ENCODE measurements at regions not wholly inside any gene's neighbourhood (a gene's known extent, or its start where the extent isn't known, plus 50 kb on each side); places are given as distances from the start of the nearest gene placed in this dataset.

DNA sequence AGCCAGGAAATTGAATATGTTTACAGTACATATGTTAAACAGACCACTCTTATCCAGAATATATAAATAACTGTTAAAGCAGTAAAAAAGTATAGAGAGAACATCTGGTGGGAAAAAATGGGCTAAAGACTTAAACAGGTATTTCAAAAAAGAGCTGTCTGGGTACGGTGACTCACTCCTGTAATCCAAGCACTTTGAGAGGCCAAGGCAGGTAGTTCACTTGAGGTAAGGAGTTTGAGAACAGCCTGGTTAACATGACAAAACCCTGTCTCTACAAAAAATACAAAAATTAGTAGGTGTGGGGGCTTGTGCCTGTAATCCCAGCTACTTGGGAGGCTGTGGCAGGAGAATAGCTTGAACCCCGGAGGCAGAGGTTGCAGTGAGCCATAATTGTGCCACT is 171.4 kb upstream of the FSIP2 start:
- no peak for DNase-seq
- Histone ChIP-seq H4K20me1 (ENCODE audit: insufficient read depth, low read length) (no peaks in the 10 kb centered on the region), H3K9ac (ENCODE audit: low read depth, low read length) (no peak overlapping the region), H3K4ac (ENCODE audit: low read depth, low read length) (no peak overlapping the region), H2AK5ac (ENCODE audit: low read depth, low read length) (no peak overlapping the region), H3K4me1 (ENCODE audit: control insufficient read depth, insufficient read depth, low read length) (no peaks in the 10 kb centered on the region), H3K27me3 (ENCODE audit: control insufficient read depth, insufficient read depth, low read length) (no peaks in the 10 kb centered on the region), H3K27ac (ENCODE audit: insufficient read depth, low read length) (no peak overlapping the region), H4K5ac (ENCODE audit: low read depth, low read length) (no peak overlapping the region), H4K8ac (ENCODE audit: low read depth in 2 of 2, low read length in 2 of 2) (no peak overlapping the region), H3K18ac (ENCODE audit: low read depth, low read length) (no peak overlapping the region), H3K14ac (replicated peaks; ENCODE audit: low read depth, low read length) (no peak overlapping the region), H3K4me2 (ENCODE audit: low read depth, low read length) (no peak overlapping the region), H2AK9ac (replicated peaks; ENCODE audit: low read depth, low read length, poor library complexity) (no peak overlapping the region), H2AFZ (replicated peaks; ENCODE audit: low read length, poor library complexity) (no peak overlapping the region), H2BK5ac (ENCODE audit: low read depth, low read length, poor library complexity, severe bottlenecking) (no peak overlapping the region), H2BK15ac (ENCODE audit: low read depth, low read length) (no peak overlapping the region), H4K91ac (ENCODE audit: insufficient read depth, low read depth, low read length) (no peak overlapping the region), H3K4me3 (ENCODE audit: insufficient read depth, low read depth, low read length) (no peak overlapping the region), H3K36me3 (ENCODE audit: control insufficient read depth, insufficient read depth, low read length) (no peaks in the 10 kb centered on the region), H3K9me3 (ENCODE audit: control insufficient read depth, insufficient read depth, low read length) (peaks cover 13% of the 10 kb centered on the region), H3K23ac (ENCODE audit: low read depth, low read length) (no peak overlapping the region), H3K9me1 (ENCODE audit: insufficient read depth, low read length) (no peaks in the 10 kb centered on the region), H3K79me1 (ENCODE audit: low read depth in 1 of 2, low read length in 2 of 2) (no peaks in the 10 kb centered on the region), H2BK20ac (ENCODE audit: low read depth, low read length) (no peak overlapping the region), H3K56ac (ENCODE audit: extremely low read depth, insufficient read depth, low read length) (no peak overlapping the region), H2BK120ac (ENCODE audit: low read depth, low read length) (no peak overlapping the region)
- in situ Hi-C loops (cut with MboI; ENCODE audit: low sequenced_read_pairs) (no loop called here), dilution Hi-C loops (cut with HindIII; ENCODE audit: low sequenced_read_pairs, unreplicated experiment) (no loop called here), intact Hi-C loops (cut with micrococcal nuclease) (no loop called here)
- TF ChIP-seq MXI1 (IDR thresholded peaks at IDR 0.05; ENCODE audit: borderline replicate concordance, low read depth, low read length) (no peak), SMC3 (IDR thresholded peaks at IDR 0.05; ENCODE audit: low read depth, low read length) (no peak), POLR2A (IDR thresholded peaks at IDR 0.05; ENCODE audit: low read depth, low read length) (no peak), RCOR1 (IDR thresholded peaks at IDR 0.05; ENCODE audit: insufficient replicate concordance, low read length) (no peak), BHLHE40 (IDR thresholded peaks at IDR 0.05; ENCODE audit: low read depth, low read length) (no peak), NFE2L2 (IDR thresholded peaks at IDR 0.05; ENCODE audit: low read depth, low read length) (no peak), CTCF (conservative IDR thresholded peaks at IDR 0.05; ENCODE audit: low read depth, low read length) (no peak), RAD21 (IDR thresholded peaks at IDR 0.05; ENCODE audit: low read length) (no peak), CEBPB (IDR thresholded peaks at IDR 0.05; ENCODE audit: low read depth, low read length) (no peak), ELK1 (IDR thresholded peaks at IDR 0.05; ENCODE audit: borderline replicate concordance, low read depth, low read length) (no peak)
- TF ChIP-seq, protein P1, sequence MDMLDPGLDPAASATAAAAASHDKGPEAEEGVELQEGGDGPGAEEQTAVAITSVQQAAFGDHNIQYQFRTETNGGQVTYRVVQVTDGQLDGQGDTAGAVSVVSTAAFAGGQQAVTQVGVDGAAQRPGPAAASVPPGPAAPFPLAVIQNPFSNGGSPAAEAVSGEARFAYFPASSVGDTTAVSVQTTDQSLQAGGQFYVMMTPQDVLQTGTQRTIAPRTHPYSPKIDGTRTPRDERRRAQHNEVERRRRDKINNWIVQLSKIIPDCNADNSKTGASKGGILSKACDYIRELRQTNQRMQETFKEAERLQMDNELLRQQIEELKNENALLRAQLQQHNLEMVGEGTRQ (IDR thresholded peaks at IDR 0.05; ENCODE audit: low read depth, low read length), result no peak
- ChIA-PET CTCF (no interaction called here), POLR2A (ENCODE audit: unreplicated experiment) (no interaction called here)
- no peak for ATAC-seq (ENCODE audit: low read depth)
- no TSS peak for BruUV-seq (replicated peaks)
- no CpG with 5 or more reads among the region's 2 CpGs for WGBS, 2 experiments (ENCODE audit: extremely low coverage in 2 of 2, insufficient read length in 1 of 2)

Measured in IMR-90 (cell line).